ENCODE measurements at regions not wholly inside any gene's neighbourhood (a gene's known extent, or its start where the extent isn't known, plus 50 kb on each side); places are given as distances from the start of the nearest gene placed in this dataset.

DNA sequence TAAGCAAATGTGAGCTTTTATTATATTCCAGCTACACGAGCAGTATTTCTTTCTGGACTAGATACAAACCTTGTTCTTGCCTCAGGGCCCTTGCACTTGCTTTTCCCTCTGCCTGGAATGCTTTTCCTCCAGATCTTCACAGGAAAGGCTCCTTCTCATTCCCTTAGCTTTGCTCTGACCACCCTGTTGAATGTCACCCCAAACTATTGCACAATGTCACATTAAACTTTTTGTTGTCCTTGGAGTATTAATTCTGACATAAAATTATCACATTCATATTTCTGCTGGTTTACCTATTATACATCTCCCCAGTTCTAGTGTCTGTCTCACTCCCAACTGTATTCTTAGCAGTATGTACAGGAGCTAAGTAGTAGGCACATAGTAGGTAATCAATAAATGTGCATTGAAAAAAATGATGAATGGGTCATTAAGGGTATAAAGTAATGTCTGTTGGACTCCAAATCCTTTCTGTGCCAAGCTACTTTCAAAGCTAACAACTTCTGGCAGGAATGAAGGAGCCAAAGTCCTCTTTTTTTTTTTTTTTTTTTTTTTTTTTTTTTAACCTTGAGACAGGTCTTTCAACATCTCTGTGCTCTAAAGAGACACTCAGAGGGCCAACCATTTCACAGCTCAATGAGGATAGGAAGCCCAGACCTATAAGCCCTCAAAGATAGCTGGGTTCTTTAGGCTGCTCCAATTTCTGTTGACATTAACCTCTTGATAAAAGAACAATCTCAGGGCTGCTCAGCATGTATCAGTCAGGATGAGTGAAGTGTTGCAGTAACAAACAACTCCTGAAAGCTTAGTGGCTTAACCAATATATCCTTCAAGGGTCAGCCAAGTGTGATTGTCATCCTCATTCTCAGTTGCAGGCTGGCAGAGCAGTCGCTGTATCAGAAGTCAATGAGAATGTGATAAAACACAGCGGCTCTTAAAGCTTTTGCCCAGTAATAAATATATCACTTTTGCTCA is 424.4 kb upstream of the TBX3 start:
- no peak for TF ChIP-seq E2F6 (IDR thresholded peaks at IDR 0.05; ENCODE audit: borderline replicate concordance, low read depth)
- no peak for TF ChIP-seq POLR2A (IDR thresholded peaks at IDR 0.05; ENCODE audit: low read length)
- TF ChIP-seq, protein P1, sequence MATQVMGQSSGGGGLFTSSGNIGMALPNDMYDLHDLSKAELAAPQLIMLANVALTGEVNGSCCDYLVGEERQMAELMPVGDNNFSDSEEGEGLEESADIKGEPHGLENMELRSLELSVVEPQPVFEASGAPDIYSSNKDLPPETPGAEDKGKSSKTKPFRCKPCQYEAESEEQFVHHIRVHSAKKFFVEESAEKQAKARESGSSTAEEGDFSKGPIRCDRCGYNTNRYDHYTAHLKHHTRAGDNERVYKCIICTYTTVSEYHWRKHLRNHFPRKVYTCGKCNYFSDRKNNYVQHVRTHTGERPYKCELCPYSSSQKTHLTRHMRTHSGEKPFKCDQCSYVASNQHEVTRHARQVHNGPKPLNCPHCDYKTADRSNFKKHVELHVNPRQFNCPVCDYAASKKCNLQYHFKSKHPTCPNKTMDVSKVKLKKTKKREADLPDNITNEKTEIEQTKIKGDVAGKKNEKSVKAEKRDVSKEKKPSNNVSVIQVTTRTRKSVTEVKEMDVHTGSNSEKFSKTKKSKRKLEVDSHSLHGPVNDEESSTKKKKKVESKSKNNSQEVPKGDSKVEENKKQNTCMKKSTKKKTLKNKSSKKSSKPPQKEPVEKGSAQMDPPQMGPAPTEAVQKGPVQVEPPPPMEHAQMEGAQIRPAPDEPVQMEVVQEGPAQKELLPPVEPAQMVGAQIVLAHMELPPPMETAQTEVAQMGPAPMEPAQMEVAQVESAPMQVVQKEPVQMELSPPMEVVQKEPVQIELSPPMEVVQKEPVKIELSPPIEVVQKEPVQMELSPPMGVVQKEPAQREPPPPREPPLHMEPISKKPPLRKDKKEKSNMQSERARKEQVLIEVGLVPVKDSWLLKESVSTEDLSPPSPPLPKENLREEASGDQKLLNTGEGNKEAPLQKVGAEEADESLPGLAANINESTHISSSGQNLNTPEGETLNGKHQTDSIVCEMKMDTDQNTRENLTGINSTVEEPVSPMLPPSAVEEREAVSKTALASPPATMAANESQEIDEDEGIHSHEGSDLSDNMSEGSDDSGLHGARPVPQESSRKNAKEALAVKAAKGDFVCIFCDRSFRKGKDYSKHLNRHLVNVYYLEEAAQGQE (IDR thresholded peaks at IDR 0.05), result no peak
- TF ChIP-seq CTCF (IDR thresholded peaks at IDR 0.05), result no peak
- TF ChIP-seq CHD2 (IDR thresholded peaks at IDR 0.05; ENCODE audit: low read length, partially characterized antibody), result no peak
- no peak for TF ChIP-seq EP300 (IDR thresholded peaks at IDR 0.05)
- TF ChIP-seq CBX2 (IDR thresholded peaks at IDR 0.05; ENCODE audit: borderline replicate concordance, low read depth), result no peak
- no peak for TF ChIP-seq ESRRA (IDR thresholded peaks at IDR 0.05; ENCODE audit: borderline replicate concordance, low read length)
- no peak for TF ChIP-seq KDM5A (IDR thresholded peaks at IDR 0.05)
- TF ChIP-seq JUNB (IDR thresholded peaks at IDR 0.05), result no peak
- no peak for TF ChIP-seq CEBPB (IDR thresholded peaks at IDR 0.05)
- TF ChIP-seq, protein P2, sequence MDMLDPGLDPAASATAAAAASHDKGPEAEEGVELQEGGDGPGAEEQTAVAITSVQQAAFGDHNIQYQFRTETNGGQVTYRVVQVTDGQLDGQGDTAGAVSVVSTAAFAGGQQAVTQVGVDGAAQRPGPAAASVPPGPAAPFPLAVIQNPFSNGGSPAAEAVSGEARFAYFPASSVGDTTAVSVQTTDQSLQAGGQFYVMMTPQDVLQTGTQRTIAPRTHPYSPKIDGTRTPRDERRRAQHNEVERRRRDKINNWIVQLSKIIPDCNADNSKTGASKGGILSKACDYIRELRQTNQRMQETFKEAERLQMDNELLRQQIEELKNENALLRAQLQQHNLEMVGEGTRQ (IDR thresholded peaks at IDR 0.05), result no peak

Data from A549 (cell line).